ENCODE measurements at regions not wholly inside any gene's neighbourhood (a gene's known extent, or its start where the extent isn't known, plus 50 kb on each side); places are given as distances from the start of the nearest gene placed in this dataset.
A peak's percentile ranks its signal among the peaks of the same experiment; 100 is the strongest.

DNA sequence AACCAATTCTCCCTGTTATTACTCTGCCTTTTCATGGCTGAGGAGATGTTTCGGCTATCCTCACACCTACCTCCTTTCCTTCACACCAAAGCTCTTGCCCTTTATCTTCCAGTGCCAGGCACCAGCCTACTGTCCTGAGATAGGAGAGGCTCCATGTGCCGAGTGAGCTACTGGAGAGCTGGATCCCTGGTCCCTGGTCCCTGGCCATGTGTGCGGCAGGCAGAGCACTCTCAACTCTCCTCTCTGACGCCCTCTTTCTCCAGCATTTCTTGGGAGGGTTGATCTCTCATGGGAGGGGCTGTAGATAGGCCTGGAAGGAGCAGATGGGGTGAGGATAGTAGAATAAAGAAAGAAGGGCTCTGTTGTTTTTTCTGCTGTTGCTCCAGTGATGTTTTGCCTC lies 277.1 kb upstream of the UMPS start:
- DNase-seq, result no peak

GRCh38 chr3:124455891-124456290 lies 274.4 kb upstream of the UMPS start:
- DNase-seq, result no peak

- DNase-seq, result no peak
These were observed 273.7 kb upstream of the UMPS start for GRCh38 chr3:124456506-124456905.

- no peak for DNase-seq
These were observed 270.6 kb upstream of the UMPS start for GRCh38 chr3:124459678-124460077.

GRCh38 chr3:124461126-124461525 lies 269.1 kb upstream of the UMPS start:
- DNase-seq, result no peak

- DNase-seq, result no peak
These were observed 268.2 kb upstream of the UMPS start for GRCh38 chr3:124461838-124462632.

- no peak for DNase-seq
These were observed 267.0 kb upstream of the UMPS start for GRCh38 chr3:124463234-124463633.

DNA sequence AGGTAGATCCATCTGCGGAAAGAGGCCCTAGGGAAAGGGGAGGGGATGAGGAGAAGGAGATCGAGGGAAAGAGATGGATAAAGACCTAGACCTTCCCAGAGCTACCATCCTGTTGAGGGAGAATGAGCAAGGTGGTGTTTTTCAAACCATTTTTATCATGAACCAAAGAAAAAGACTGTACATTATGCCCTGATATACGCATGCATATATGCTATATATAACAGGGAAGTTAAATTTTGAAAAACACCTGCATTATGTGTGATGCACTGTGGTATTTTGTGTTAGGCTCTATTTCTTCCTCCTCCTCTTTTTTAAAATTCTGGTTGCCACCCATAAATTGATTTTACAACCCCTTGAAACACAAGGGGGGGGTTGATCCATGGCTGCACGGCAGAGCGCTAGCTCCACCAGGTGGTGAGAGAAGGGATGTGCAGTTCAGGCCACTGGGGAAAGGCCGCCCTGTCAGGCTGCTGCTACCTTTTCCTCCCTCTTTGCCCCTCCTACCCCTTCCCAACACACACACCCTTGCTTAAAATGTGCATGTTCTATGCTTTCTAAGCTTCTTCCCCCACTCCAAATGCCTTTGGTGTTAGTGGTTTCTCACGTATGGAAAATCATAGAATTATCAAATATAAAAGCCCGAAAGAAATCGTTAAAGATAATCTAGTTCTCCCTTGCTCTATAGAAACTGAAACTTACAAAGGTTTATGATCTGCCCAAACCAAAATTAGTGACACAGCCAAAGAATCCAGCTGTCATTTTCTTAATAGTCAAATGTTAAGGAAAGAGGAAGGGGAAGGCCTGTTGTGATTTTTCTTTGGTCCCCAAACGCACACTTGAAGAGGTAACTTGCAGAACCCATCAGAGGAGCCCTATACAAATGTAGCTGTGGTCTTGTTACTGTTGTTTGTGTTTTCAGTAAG lies 262.0 kb upstream of the UMPS start:
- DNase-seq, result peak; percentile 67

- no peak for DNase-seq
These were observed 260.7 kb upstream of the UMPS start for GRCh38 chr3:124469555-124469954.

GRCh38 chr3:124478830-124479229 lies 251.4 kb upstream of the UMPS start:
- no peak for DNase-seq

- no peak for DNase-seq
These were observed 246.3 kb upstream of the UMPS start for GRCh38 chr3:124483915-124484470.

GRCh38 chr3:124486324-124486723 lies 243.9 kb upstream of the UMPS start:
- DNase-seq, result no peak

GRCh38 chr3:124489506-124489905 lies 240.7 kb upstream of the UMPS start:
- no peak for DNase-seq

- no peak for DNase-seq
These were observed 239.2 kb upstream of the UMPS start for GRCh38 chr3:124491098-124491497.

DNA sequence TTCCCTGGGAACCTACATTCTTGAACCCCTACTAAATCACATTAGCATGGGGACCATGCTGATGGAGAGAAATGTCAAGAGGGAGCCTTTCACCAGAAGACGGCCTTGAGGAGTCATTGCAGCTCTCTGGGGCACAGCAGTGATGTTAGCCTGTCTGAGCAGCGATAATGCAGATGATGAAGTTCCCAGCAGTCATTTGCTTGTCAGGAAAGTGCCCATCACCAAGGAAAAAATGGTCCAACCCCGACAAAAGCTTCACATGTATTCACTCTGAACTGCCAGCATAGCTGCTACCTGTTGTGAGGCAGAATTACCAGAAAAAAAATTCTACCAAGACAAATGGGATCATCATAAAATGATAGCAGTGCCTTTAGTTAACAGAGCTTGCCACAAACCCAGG lies 238.4 kb upstream of the UMPS start:
- no peak for DNase-seq

GRCh38 chr3:124492824-124493223 lies 237.4 kb upstream of the UMPS start:
- DNase-seq, result peak; percentile 51

DNA sequence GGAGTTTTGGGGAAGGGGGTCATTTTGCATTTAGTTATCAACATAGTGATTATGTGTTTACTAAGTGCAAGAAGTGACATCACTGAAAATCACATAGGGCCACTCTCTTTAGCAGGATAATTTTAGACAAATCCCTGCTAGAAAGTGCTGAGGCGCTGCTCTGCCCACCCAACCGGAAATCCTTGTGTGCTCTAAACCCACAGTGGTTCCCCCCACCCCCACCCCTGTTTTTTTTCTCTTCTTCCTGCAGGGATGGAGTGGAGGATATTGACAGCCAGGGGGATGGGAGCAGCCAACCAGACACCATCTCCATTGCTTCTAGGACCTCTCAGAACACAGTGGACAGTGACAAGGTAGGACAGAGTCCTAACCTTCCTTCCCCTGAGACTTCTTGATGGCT lies 234.2 kb upstream of the UMPS start:
- DNase-seq, result no peak

GRCh38 chr3:124497487-124497886 lies 232.8 kb upstream of the UMPS start:
- DNase-seq, result no peak

DNA sequence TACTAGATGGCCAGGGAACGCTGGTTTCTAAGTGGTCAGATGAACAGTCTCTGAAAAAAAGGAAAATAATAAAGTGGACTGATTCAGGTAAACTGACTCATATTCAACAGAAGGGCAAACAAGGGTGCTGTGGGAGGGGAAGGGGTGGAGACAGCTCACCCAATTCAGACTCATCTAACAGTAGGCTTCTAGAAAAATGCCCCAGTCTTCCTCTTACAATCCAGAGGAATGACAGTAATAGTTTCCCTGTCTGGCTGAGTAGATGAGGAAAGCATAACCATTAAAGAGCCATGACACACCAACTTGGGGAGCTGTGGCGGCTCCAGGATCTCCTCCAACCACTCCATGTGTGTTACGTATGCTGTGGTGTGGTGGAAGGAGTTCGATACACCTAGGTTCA lies 231.4 kb upstream of the UMPS start:
- DNase-seq, result no peak

- DNase-seq, result peak; percentile 94
These were observed 225.8 kb upstream of the UMPS start for GRCh38 chr3:124504332-124505059.

DNA sequence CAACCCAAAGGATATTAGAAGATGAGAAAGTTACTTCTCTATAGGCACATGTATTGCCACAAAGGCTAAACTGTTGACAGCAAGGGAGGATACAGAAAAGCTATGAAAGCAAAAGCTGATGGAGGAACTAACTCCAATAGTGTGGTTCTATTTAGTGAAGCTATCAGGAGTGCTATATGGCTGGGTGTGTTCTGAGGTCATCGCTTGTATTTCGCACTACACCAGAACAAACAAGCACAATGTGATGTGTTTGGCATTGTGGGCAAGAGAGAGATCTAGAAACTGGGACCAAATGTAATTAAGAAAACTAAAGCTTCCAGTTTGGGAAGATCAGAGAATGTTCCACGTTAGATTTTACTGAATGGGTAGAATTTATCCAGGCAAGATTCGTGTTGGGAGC lies 220.4 kb upstream of the UMPS start:
- no peak for DNase-seq

DNA sequence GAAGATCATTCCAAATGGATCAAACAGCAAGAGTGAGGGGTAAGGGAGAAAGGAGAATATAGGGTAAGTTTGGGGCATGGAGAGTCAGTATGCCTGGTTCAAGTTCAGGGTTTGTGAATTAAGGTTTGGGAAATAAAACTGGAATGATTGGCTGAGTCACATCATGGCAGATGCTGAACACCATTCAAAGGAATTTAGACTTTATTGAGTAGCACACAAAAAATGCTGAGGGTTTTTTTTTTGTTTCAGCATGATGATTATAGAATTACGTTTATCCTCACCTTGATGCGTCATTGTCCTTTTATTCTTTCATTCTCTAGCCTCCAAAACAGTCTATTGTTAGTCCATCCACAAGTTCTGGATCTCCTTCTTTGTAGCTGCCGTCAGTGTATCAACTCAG lies 220.0 kb upstream of the UMPS start:
- DNase-seq, result no peak

All from NCI-H1105 treated with DMSO at 0.1 percent for 48 hours (cell line).